ENCODE measurements at regions not wholly inside any gene's neighbourhood (a gene's known extent, or its start where the extent isn't known, plus 50 kb on each side); places are given as distances from the start of the nearest gene placed in this dataset.

- H3K4me3 ChIP-seq, result no peak overlapping the region
- H3K9me3 ChIP-seq, result no peaks in the 10 kb centered on the region
- intact Hi-C loops (cut with DNase I), result no loop called here
- TF ChIP-seq POLR2A (IDR thresholded peaks at IDR 0.05) (no peak), POLR2AphosphoS5 (IDR thresholded peaks at IDR 0.05) (no peak), CTCF (IDR thresholded peaks at IDR 0.05) (no peak)
- DNase-seq (ENCODE audit: low spot score), result no peak
- H3K36me3 ChIP-seq, result no peaks in the 10 kb centered on the region
- no peak overlapping the region for H3K27ac ChIP-seq
- H3K27me3 ChIP-seq (replicated peaks; ENCODE audit: insufficient read depth), result no peaks in the 10 kb centered on the region
- H3K4me1 ChIP-seq (replicated peaks), result no peaks in the 10 kb centered on the region
- whole genome bisulfite sequencing, result 89% methylated on average over 3 of the region's 3 CpGs
These were observed 1841.8 kb downstream of the PCDH7 start for GRCh38 chr4:32562010-32562409.

GRCh38 chr4:32564626-32565025 is 1844.5 kb downstream of the PCDH7 start:
- no peak overlapping the region for H3K27ac ChIP-seq
- H3K36me3 ChIP-seq, result no peaks in the 10 kb centered on the region
- 77% methylated on average over 2 of the region's 2 CpGs for WGBS
- H3K27me3 ChIP-seq (replicated peaks; ENCODE audit: insufficient read depth), result no peaks in the 10 kb centered on the region
- intact Hi-C loops (cut with DNase I), result no loop called here
- no peak overlapping the region for H3K4me3 ChIP-seq
- no peak for DNase-seq (ENCODE audit: low spot score)
- TF ChIP-seq CTCF (IDR thresholded peaks at IDR 0.05), result no peak
- no peak for TF ChIP-seq POLR2A (IDR thresholded peaks at IDR 0.05)
- TF ChIP-seq POLR2AphosphoS5 (IDR thresholded peaks at IDR 0.05), result no peak
- H3K9me3 ChIP-seq, result no peaks in the 10 kb centered on the region
- H3K4me1 ChIP-seq (replicated peaks), result no peaks in the 10 kb centered on the region

- DNase-seq (ENCODE audit: low spot score), result no peak
- Histone ChIP-seq H3K36me3 (no peaks in the 10 kb centered on the region), H3K9me3 (no peaks in the 10 kb centered on the region), H3K27me3 (replicated peaks; ENCODE audit: insufficient read depth) (no peaks in the 10 kb centered on the region), H3K4me1 (replicated peaks) (no peaks in the 10 kb centered on the region), H3K4me3 (no peak overlapping the region), H3K27ac (no peak overlapping the region)
- intact Hi-C loops (cut with DNase I), result no loop called here
- TF ChIP-seq CTCF (IDR thresholded peaks at IDR 0.05) (no peak), POLR2AphosphoS5 (IDR thresholded peaks at IDR 0.05) (no peak), POLR2A (IDR thresholded peaks at IDR 0.05) (no peak)
These were observed 1849.7 kb downstream of the PCDH7 start for GRCh38 chr4:32569861-32570260.

- Histone ChIP-seq H3K4me1 (replicated peaks) (no peaks in the 10 kb centered on the region), H3K36me3 (no peaks in the 10 kb centered on the region), H3K4me3 (no peak overlapping the region), H3K9me3 (no peaks in the 10 kb centered on the region), H3K27ac (no peak overlapping the region), H3K27me3 (replicated peaks; ENCODE audit: insufficient read depth) (no peaks in the 10 kb centered on the region)
- intact Hi-C loops (cut with DNase I), result no loop called here
- TF ChIP-seq CTCF (IDR thresholded peaks at IDR 0.05) (no peak), POLR2AphosphoS5 (IDR thresholded peaks at IDR 0.05) (no peak), POLR2A (IDR thresholded peaks at IDR 0.05) (no peak)
- no peak for DNase-seq (ENCODE audit: low spot score)
These were observed 1852.2 kb downstream of the PCDH7 start for GRCh38 chr4:32572366-32572765.

- no peaks in the 10 kb centered on the region for H3K9me3 ChIP-seq
- no peaks in the 10 kb centered on the region for H3K4me1 ChIP-seq (replicated peaks)
- intact Hi-C loops (cut with DNase I), result no loop called here
- DNase-seq (ENCODE audit: low spot score), result no peak
- no peak for TF ChIP-seq CTCF (IDR thresholded peaks at IDR 0.05)
- TF ChIP-seq POLR2AphosphoS5 (IDR thresholded peaks at IDR 0.05), result no peak
- TF ChIP-seq POLR2A (IDR thresholded peaks at IDR 0.05), result no peak
- H3K27ac ChIP-seq, result no peak overlapping the region
- no peak overlapping the region for H3K4me3 ChIP-seq
- H3K27me3 ChIP-seq (replicated peaks; ENCODE audit: insufficient read depth), result no peaks in the 10 kb centered on the region
- no peaks in the 10 kb centered on the region for H3K36me3 ChIP-seq
- 72% methylated on average over 1 of the region's 1 CpG for WGBS
These were observed 1854.6 kb downstream of the PCDH7 start for GRCh38 chr4:32574803-32575202.
